Fibroblast of peridontal ligament (primary cell): ENCODE measurements at regions not wholly inside any gene's neighbourhood (a gene's known extent, or its start where the extent isn't known, plus 50 kb on each side); places are given as distances from the start of the nearest gene placed in this dataset.

Experiments
- DNase-seq: peaks from one replicate; pipeline ENCODE4 v3.0.0-alpha.2; 2010; ENCODE audit errors: extremely low read depth

- DNase-seq = no peak
These were observed 269.4 kb upstream of the FAT3 start for GRCh38 chr11:91955206-91955605.

- no peak for DNase-seq
These were observed 272.6 kb upstream of the FAT3 start for GRCh38 chr11:91952056-91952455.

- DNase-seq = peak; percentile 1
These were observed 277.3 kb upstream of the FAT3 start for GRCh38 chr11:91947215-91947820.

- DNase-seq = no peak
These were observed 278.1 kb upstream of the FAT3 start for GRCh38 chr11:91946397-91946951.

- no peak for DNase-seq
These were observed 289.5 kb upstream of the FAT3 start for GRCh38 chr11:91935120-91935519.

GRCh38 chr11:91932151-91932821, 292.3 kb upstream of the FAT3 start:
- DNase-seq = no peak

GRCh38 chr11:91927448-91927847, 297.2 kb upstream of the FAT3 start:
- no peak for DNase-seq

- DNase-seq = no peak
These were observed 297.7 kb upstream of the FAT3 start for GRCh38 chr11:91926965-91927364.

GRCh38 chr11:91922846-91923245, 301.8 kb upstream of the FAT3 start:
- DNase-seq = no peak

- DNase-seq = no peak
These were observed 302.6 kb upstream of the FAT3 start for GRCh38 chr11:91921974-91922373.

- no peak for DNase-seq
These were observed 311.2 kb upstream of the FAT3 start for GRCh38 chr11:91913407-91913806.

- no peak for DNase-seq
These were observed 312.3 kb upstream of the FAT3 start for GRCh38 chr11:91912322-91912721.

- no peak for DNase-seq
These were observed 317.6 kb upstream of the FAT3 start for GRCh38 chr11:91906871-91907624.

- no peak for DNase-seq
These were observed 319.5 kb upstream of the FAT3 start for GRCh38 chr11:91904792-91905785.

GRCh38 chr11:91902312-91902711, 322.3 kb upstream of the FAT3 start:
- DNase-seq = no peak

GRCh38 chr11:91880660-91881059, 344.0 kb upstream of the FAT3 start:
- no peak for DNase-seq

GRCh38 chr11:91876746-91877145, 347.9 kb upstream of the FAT3 start:
- DNase-seq = no peak

GRCh38 chr11:91872243-91872642, 352.4 kb upstream of the FAT3 start:
- no peak for DNase-seq

- DNase-seq = no peak
These were observed 352.8 kb upstream of the FAT3 start for GRCh38 chr11:91871791-91872190.

- DNase-seq = no peak
These were observed 353.6 kb upstream of the FAT3 start for GRCh38 chr11:91871048-91871447.

GRCh38 chr11:91869686-91870085, 354.9 kb upstream of the FAT3 start:
- no peak for DNase-seq

- DNase-seq = no peak
These were observed 358.0 kb upstream of the FAT3 start for GRCh38 chr11:91866642-91867041.
